ENCODE measurements at regions not wholly inside any gene's neighbourhood (a gene's known extent, or its start where the extent isn't known, plus 50 kb on each side); places are given as distances from the start of the nearest gene placed in this dataset.

GRCh38 chr18:71426441-71426840 lies 1117.7 kb downstream of the CBLN2 start:
- TF ChIP-seq, protein P1, sequence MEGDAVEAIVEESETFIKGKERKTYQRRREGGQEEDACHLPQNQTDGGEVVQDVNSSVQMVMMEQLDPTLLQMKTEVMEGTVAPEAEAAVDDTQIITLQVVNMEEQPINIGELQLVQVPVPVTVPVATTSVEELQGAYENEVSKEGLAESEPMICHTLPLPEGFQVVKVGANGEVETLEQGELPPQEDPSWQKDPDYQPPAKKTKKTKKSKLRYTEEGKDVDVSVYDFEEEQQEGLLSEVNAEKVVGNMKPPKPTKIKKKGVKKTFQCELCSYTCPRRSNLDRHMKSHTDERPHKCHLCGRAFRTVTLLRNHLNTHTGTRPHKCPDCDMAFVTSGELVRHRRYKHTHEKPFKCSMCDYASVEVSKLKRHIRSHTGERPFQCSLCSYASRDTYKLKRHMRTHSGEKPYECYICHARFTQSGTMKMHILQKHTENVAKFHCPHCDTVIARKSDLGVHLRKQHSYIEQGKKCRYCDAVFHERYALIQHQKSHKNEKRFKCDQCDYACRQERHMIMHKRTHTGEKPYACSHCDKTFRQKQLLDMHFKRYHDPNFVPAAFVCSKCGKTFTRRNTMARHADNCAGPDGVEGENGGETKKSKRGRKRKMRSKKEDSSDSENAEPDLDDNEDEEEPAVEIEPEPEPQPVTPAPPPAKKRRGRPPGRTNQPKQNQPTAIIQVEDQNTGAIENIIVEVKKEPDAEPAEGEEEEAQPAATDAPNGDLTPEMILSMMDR (CRISPR knock-in tag; IDR thresholded peaks at IDR 0.05) = no peak
- TF ChIP-seq TCF7L2 (IDR thresholded peaks at IDR 0.05; ENCODE audit: low read depth, low read length) (no peak), RNF2 (conservative IDR thresholded peaks at IDR 0.05; ENCODE audit: low read depth) (no peak), RXRA (CRISPR knock-in tag; IDR thresholded peaks at IDR 0.05) (no peak), ZNF652 (CRISPR knock-in tag; IDR thresholded peaks at IDR 0.05; ENCODE audit: borderline replicate concordance, low read depth) (no peak), ZNF30 (CRISPR knock-in tag; IDR thresholded peaks at IDR 0.05) (no peak), EED (CRISPR knock-in tag; IDR thresholded peaks at IDR 0.05) (no peak), KDM5B (CRISPR knock-in tag; IDR thresholded peaks at IDR 0.05; ENCODE audit: borderline replicate concordance) (no peak), FOXM1 (CRISPR knock-in tag; IDR thresholded peaks at IDR 0.05) (no peak), ZNF274 (CRISPR knock-in tag; IDR thresholded peaks at IDR 0.05) (no peak), SOX5 (CRISPR knock-in tag; IDR thresholded peaks at IDR 0.05; ENCODE audit: borderline replicate concordance) (no peak), SAFB2 (CRISPR knock-in tag; IDR thresholded peaks at IDR 0.05; ENCODE audit: borderline replicate concordance, low read depth) (no peak), RBFOX2 (IDR thresholded peaks at IDR 0.05; ENCODE audit: low read depth, low read length) (no peak), ZNF10 (CRISPR knock-in tag; IDR thresholded peaks at IDR 0.05; ENCODE audit: borderline replicate concordance, low read depth) (no peak)

Data from HepG2 (cell line).